ENCODE measurements at regions not wholly inside any gene's neighbourhood (a gene's known extent, or its start where the extent isn't known, plus 50 kb on each side); places are given as distances from the start of the nearest gene placed in this dataset.

GRCh38 chr13:44141725-44142539 is 231.7 kb upstream of the SERP2 start (continued):
- TF ChIP-seq NFYB (IDR thresholded peaks at IDR 0.05; ENCODE audit: insufficient read depth, low read depth, low read length) (peak; percentile 76; the same call in 1 of the 2 replicates), EGR1 (IDR thresholded peaks at IDR 0.05; ENCODE audit: borderline replicate concordance in 1 of 2, low read depth in 2 of 2, low read length in 2 of 2) (no peak), POLR2A (IDR thresholded peaks at IDR 0.05; ENCODE audit: low read depth, low read length) (peak; percentile 96), NFXL1 (IDR thresholded peaks at IDR 0.05; ENCODE audit: borderline replicate concordance) (no peak), FOS (IDR thresholded peaks at IDR 0.05; ENCODE audit: borderline replicate concordance, extremely low read depth, insufficient read length) (peak; percentile 8), ZBED1 (IDR thresholded peaks at IDR 0.05; ENCODE audit: borderline replicate concordance) (no peak), MEF2B (IDR thresholded peaks at IDR 0.05; ENCODE audit: partially characterized antibody, poor library complexity, severe bottlenecking) (no peak), KDM1A (IDR thresholded peaks at IDR 0.05; ENCODE audit: borderline replicate concordance) (no peak), STAT1 (conservative IDR thresholded peaks at IDR 0.05) (no peak), HDAC6 (IDR thresholded peaks at IDR 0.05; ENCODE audit: unreplicated experiment) (no peak), NR2C1 (IDR thresholded peaks at IDR 0.05) (peak; percentile 66), ZNF622 (IDR thresholded peaks at IDR 0.05) (no peak)
- TF ChIP-seq, protein P1, sequence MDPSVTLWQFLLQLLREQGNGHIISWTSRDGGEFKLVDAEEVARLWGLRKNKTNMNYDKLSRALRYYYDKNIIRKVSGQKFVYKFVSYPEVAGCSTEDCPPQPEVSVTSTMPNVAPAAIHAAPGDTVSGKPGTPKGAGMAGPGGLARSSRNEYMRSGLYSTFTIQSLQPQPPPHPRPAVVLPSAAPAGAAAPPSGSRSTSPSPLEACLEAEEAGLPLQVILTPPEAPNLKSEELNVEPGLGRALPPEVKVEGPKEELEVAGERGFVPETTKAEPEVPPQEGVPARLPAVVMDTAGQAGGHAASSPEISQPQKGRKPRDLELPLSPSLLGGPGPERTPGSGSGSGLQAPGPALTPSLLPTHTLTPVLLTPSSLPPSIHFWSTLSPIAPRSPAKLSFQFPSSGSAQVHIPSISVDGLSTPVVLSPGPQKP (IDR thresholded peaks at IDR 0.05; ENCODE audit: low read depth, low read length) = 0 out of 2 replicates have a peak, but pooled peaks have one; percentile 39

Data from GM12878 (cell line).